ENCODE measurements at regions not wholly inside any gene's neighbourhood (a gene's known extent, or its start where the extent isn't known, plus 50 kb on each side); places are given as distances from the start of the nearest gene placed in this dataset.

- no peak for TF ChIP-seq POLR2A (IDR thresholded peaks at IDR 0.05; ENCODE audit: low read depth, low read length)
- no peak for TF ChIP-seq POLR2AphosphoS5 (IDR thresholded peaks at IDR 0.05; ENCODE audit: low read depth, low read length)
- no peak for TF ChIP-seq SPI1 (IDR thresholded peaks at IDR 0.05; ENCODE audit: low read depth, low read length)
- no peak for TF ChIP-seq TAF1 (IDR thresholded peaks at IDR 0.05; ENCODE audit: low read depth, low read length)
These were observed 185.3 kb downstream of the OGFRL1 start for GRCh38 chr6:71473926-71474325.
